Endometrial microvascular endothelial cells (primary cell): ENCODE measurements at regions not wholly inside any gene's neighbourhood (a gene's known extent, or its start where the extent isn't known, plus 50 kb on each side); places are given as distances from the start of the nearest gene placed in this dataset.
"Not testable (repeated sequence)": the region's sequence is repeated elsewhere in the genome, so short reads cannot be mapped to it uniquely, and the experiment has no call there.

Experiments used
- in situ Hi-C: cut with HindIII; loops from 2 replicates; pipeline ENCODE4 v1.10.0; 2017; ENCODE audit warnings: low sequenced_read_pairs, low pct_unique_long_range_greater_than_20kb; ENCODE audit errors: inconsistent ontology term

DNA sequence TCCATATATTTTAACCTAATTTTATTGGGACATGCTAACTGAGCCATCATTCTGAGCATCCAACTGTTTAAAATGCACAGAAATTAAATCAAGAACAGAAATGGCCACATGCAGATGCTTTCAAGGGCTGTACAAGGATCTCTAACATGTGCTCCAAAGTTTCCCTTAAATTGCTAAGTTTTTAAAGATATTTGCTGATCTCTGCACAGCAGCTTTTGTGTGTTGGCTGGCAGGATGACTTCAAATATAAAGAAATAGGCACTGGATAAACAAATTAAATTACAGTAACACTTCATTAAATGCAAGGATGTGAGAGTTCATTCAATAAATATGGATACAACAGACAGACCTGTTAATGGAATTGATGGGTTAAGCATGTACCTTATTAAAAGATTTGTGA is 148.0 kb upstream of the MEOX2 start:
- in situ Hi-C loops, result no loop called here

GRCh38 chr7:15832996-15833395 is 146.5 kb upstream of the MEOX2 start:
- in situ Hi-C loops, result no loop called here

DNA sequence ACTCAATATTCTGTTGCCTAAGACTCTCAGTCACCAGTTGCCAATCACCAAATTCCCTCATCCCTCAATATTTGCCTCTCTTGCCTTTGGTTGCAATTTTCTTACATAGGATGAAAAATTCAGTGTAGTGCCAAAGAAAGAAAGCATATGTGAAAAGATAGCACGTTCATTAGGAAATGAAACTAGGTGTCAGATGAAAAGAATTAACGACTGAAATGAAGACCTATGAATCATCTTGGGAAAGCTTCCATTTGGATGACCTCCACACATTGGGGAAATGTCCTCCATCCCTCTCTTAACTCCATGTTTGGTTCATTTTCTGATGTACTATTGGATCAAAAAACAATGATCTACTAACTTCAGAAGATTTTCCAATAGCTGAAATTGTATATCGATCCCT is 145.1 kb upstream of the MEOX2 start:
- in situ Hi-C loops, result no loop called here

DNA sequence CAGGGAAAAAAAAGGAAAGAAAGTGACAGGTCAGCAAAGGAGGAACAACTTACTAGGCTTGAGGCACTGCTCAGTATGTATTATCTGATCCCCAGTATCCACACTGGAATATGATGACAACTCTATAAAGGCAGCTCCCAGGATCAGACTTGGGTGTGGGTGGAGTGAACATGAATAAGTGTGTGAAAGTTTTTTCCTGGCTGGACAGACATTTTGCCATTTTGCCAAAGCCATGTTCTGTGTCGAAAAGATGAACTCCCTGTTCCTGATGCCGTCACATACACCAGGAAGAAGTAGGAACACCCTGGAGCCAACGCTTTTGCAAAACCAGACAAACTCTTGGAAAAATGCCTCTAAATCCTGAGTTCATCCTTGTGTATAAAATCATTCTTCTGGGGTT is 143.2 kb upstream of the MEOX2 start:
- in situ Hi-C loops, result no loop called here

- in situ Hi-C loops, result no loop called here
Observed at GRCh38 chr7:15828881-15829280, 142.4 kb upstream of the MEOX2 start.

DNA sequence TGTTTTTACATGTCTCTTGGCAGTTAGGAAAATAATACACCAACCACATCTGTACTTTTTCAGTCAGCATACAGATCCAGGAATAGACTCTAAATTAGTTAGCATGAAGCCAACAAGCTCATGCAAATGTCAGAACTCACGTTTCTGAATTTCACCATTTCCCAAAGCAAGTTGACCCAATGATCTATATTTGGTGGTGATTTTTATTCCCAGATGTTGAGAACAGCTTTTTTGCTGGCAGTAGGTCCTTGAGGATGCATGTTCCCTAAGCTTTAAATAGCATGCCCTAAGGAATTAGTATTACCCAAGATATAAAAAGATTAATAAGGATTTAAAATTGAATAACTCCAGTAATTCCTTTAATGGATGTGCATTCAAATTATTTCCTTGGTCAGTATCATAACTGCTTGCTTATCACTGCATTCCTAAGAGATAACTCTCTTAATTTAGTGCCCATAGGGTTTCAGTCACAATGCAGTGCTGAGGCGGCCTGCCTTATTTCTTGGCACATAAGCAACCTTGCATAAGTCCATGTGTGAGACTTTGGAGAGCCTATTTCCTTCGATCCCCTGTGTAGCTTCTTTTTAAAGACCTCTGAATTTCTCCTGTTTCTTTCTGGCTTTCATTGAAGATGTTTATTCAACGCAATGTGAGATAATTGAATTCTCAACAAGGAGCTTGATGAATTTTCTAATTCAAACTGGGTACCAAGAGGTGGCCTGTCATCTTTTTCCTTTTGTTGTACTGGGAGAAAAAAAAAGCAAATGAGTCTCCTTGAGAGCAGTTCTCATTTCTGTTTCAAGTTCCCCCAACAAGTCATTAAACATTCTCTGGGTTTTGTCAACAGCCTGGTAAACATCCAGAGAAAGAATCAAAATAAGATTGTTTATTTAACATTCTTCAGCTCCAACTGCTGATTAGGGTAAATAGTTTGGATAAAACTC is 135.3 kb upstream of the MEOX2 start:
- in situ Hi-C loops, result no loop called here

DNA sequence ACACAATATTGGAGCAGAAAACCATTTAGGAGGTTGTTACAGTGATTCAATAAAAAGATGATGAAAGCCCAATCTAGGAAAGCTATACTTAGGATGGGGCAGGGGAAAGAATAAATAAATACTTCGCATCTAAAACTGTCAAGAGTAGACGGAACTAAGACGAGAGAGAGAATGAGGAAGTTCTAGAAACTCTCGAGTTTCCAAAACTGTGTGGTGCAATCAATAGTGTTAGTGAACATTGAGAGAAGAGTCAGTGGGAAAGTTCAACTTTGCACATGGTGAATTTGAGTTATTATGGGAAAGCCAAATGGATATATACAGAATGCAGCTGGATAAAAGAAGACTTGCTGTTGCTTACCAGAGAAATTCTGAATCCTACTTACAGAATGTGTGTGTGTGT is 133.8 kb upstream of the MEOX2 start:
- in situ Hi-C loops, result no loop called here

DNA sequence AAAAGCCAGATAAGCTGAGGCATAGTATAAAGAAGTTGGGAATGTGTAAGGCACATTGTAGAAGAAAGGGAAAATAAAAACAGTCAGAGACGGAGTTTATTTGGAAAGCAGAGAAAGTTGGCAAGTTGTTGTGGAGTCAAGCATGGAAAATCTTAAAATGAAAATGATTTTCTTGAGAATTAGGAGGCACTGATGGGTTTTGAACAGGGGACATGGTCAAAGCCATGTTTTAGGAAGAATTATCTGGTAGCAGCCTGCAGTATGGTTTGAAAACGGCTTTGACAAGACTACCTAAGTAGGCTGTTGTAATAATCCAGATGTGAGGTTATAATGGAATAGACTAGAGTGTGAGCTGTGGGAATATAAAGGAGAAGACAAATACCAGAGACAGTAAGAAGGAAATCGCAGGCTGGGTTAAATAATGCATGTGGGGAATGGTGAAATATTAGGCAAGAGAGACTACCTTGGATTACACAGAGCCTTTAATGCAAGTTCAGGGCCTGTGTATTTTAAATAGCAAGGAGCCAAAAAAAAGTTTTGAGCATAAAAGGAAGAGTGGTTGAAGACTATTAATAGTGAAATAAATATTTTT is 130.4 kb upstream of the MEOX2 start:
- in situ Hi-C loops, result no loop called here

GRCh38 chr7:15813448-15813847 is 127.0 kb upstream of the MEOX2 start:
- in situ Hi-C loops, result no loop called here

DNA sequence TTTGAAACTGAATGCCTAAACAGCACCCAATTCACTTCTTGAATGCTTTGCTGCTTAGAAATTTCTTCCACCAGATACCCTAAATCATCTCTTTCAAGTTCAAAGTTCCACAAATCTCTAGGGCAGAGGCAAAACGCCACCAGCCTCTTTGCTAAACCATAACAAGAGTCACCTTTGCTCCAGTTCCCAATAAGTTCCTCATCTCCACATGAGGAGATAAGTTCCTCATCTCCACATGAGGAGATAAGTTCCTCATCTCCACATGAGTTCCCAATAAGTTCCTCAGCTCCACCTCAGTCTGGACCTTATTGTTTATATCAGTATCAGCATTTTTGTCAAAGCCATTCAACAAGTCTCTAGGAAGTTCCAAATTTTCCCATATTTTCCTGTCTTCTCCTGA is 123.9 kb upstream of the MEOX2 start:
- in situ Hi-C loops, result not testable (repeated sequence)

- in situ Hi-C loops, result not testable (repeated sequence)
Observed at GRCh38 chr7:15809936-15810335, 123.5 kb upstream of the MEOX2 start.

DNA sequence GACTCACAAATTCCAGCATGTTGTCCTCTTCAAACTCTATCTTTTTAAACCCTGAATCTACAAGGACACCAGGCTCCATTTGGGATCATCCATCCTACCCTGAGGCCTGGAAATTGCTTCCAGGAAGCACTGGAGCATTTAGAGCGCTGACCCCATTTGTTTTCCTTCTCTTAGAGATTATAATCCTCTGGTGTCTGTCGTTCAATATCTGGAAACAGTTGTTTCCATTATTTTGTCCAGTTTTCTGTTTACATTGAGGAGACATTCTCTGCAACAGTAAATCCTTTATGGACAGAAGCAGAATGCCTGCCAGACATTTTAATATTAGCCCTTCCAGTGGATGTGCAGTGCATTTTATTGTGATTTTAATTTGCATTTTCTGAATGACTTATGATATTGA is 119.4 kb upstream of the MEOX2 start:
- in situ Hi-C loops, result no loop called here

DNA sequence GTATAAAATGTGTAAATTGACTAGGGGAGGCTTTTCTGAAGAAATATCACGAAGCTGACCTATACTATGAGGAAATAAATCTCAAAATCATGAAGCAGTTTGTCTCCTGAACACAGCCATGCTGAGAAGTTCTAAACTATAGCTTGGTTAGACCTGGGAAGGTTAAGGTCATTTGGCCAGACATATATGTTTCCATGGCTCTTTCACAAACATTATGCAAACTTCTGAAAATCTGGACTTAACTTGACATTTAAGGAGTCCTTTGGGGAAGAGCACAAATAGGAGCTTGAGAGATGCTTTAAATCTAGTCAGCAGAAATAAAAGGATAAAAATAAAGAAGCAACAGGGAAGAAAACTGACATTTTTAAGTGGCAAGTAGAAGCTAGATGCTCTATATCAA is 115.9 kb upstream of the MEOX2 start:
- in situ Hi-C loops, result no loop called here

- in situ Hi-C loops, result no loop called here
Observed at GRCh38 chr7:15801551-15801950, 115.1 kb upstream of the MEOX2 start.

GRCh38 chr7:15801041-15801440 is 114.6 kb upstream of the MEOX2 start:
- in situ Hi-C loops, result no loop called here

GRCh38 chr7:15798081-15798480 is 111.6 kb upstream of the MEOX2 start:
- in situ Hi-C loops, result no loop called here

DNA sequence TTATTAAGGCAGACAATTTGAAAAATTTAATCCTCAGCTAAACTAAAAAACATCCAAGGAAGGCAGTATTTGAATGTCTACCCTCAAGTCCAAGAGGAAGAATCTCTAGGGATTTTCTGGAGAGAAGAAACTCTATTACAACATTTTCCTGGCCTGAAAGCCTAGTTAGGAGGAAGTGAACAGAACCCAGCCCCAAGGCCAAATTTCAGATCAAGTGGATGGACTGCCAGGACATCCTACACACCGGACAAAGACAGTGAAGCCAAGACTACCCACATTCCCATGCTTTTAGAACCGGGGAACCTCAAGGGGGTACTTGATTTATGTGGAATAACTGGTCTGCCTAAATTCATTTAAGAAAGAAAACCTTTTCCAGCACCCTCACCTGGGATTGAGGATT is 108.9 kb upstream of the MEOX2 start:
- in situ Hi-C loops, result no loop called here

DNA sequence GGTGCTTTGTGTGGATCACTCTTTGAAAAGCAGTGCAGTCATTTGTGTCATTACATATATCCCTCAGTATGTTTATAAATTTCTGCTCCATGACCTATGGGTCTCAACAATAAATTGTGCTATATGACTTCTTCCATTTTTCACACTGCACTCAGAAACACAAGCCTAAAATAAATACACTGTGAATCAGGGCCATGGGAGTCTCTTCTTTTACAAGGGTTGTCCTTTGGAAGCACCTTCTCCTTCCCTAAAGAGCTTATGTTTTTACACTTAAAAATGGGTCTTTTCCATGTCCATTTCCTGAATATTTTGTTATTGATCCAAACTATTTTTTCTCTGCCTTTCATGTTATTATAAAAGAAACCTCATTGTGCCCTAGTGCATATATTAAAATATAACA is 108.3 kb upstream of the MEOX2 start:
- in situ Hi-C loops, result no loop called here

DNA sequence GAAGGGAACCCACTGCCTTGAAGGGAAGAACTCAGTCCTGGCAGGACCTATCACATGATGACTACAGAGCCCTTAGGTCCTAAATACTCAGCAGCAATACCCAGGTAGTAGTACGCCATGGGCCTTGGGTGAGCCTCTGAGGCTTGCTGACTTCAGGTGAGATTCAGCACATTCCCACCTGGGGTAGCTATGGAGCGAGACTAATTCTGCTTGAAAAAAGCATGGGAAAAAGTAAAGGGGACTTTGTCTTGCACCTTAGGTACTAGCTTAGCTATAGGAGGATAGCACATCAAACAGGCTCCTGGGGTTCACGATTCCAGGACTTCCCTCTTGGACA is 98.2 kb upstream of the MEOX2 start:
- in situ Hi-C loops, result no loop called here

DNA sequence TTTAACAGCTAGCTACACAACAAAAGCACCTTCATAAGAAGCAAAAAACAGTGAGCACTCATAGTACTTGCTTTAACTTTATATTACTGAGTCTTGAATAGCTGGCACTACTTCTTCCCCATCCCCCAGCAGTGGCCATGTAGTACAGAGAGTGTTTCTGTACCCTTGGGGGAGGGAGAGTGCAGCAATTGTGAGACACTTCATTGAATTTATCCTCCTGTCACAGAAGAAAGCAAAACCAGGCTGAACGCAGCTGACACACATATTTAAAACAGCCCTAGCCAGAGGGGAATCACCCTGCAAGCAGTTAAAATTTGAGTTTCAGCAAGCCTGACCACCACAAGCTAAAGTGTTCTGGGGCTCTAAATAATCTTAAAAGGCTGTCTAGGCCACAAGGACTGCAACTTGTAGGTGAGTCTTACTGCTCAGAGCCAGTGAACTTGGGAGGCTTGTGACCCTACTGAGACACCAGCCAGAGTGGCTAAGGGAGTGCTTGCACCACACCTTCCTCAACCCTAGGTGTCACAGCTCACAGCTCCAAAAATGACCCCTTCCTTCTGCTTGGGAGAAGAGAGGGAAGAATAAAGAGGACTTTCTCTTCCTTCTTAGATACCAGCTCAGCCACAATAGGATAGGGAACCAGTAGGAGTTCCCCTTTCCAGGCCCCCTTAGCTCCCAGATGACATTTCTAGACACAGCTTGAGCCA is 97.7 kb upstream of the MEOX2 start:
- in situ Hi-C loops, result no loop called here
